Stimulated activated CD4-positive, alpha-beta T cell treated with anti-CD3 and anti-CD28 coated beads, Interleukin-12 subunit alpha, Interleukin-12 subunit beta, amount 100 ng/mL, for 48 hours (primary cell): ENCODE measurements at regions not wholly inside any gene's neighbourhood (a gene's known extent, or its start where the extent isn't known, plus 50 kb on each side); places are given as distances from the start of the nearest gene placed in this dataset.

ENCODE experiments used
- DNase-seq, 3 donors: peaks; one replicate each; pipeline ENCODE4 v3.0.0-alpha.2; 2020; ENCODE audit warnings: low read depth in 2 of 3, low spot score in 1 of 3

- DNase-seq, result no peak
Measured at GRCh38 chr10:107800061-107800460, 635.6 kb upstream of the SORCS1 start.

- no peak for DNase-seq
Measured at GRCh38 chr10:107790271-107790670, 625.8 kb upstream of the SORCS1 start.

GRCh38 chr10:107771066-107771465 is 606.6 kb upstream of the SORCS1 start:
- no peak for DNase-seq

GRCh38 chr10:107767185-107767584 is 602.7 kb upstream of the SORCS1 start:
- DNase-seq, result no peak

- DNase-seq, result no peak
Measured at GRCh38 chr10:107754814-107755213, 590.3 kb upstream of the SORCS1 start.

- no peak for DNase-seq
Measured at GRCh38 chr10:107749235-107749634, 584.7 kb upstream of the SORCS1 start.

- DNase-seq, result no peak
Measured at GRCh38 chr10:107747851-107748250, 583.3 kb upstream of the SORCS1 start.

- no peak for DNase-seq
Measured at GRCh38 chr10:107741971-107742370, 577.5 kb upstream of the SORCS1 start.

GRCh38 chr10:107740962-107741690 is 576.6 kb upstream of the SORCS1 start:
- DNase-seq, result no peak

GRCh38 chr10:107739951-107740350 is 575.4 kb upstream of the SORCS1 start:
- DNase-seq, result no peak

- DNase-seq, result no peak
Measured at GRCh38 chr10:107733328-107734130, 569.0 kb upstream of the SORCS1 start.

- DNase-seq, result no peak
Measured at GRCh38 chr10:107732045-107732444, 567.5 kb upstream of the SORCS1 start.

- DNase-seq, result no peak
Measured at GRCh38 chr10:107728807-107729206, 564.3 kb upstream of the SORCS1 start.

GRCh38 chr10:107727767-107728317 is 563.3 kb upstream of the SORCS1 start:
- DNase-seq, result no peak

GRCh38 chr10:107718864-107719263 is 554.4 kb upstream of the SORCS1 start:
- DNase-seq, result no peak

GRCh38 chr10:107717046-107717445 is 552.5 kb upstream of the SORCS1 start:
- DNase-seq, result no peak

GRCh38 chr10:107715565-107715964 is 551.1 kb upstream of the SORCS1 start:
- DNase-seq, result no peak

GRCh38 chr10:107708981-107709380 is 544.5 kb upstream of the SORCS1 start:
- no peak for DNase-seq

- DNase-seq, result no peak
Measured at GRCh38 chr10:107706096-107706725, 541.7 kb upstream of the SORCS1 start.

GRCh38 chr10:107701943-107702342 is 537.4 kb upstream of the SORCS1 start:
- no peak for DNase-seq

GRCh38 chr10:107692072-107692471 is 527.6 kb upstream of the SORCS1 start:
- no peak for DNase-seq

- DNase-seq, result no peak
Measured at GRCh38 chr10:107689323-107689722, 524.8 kb upstream of the SORCS1 start.
